Esophagus squamous epithelium (tissue), 4 donors: ENCODE measurements at regions not wholly inside any gene's neighbourhood (a gene's known extent, or its start where the extent isn't known, plus 50 kb on each side); places are given as distances from the start of the nearest gene placed in this dataset.

Experiments used
- POLR2A ChIP-seq, 4 donors: fragments of 450-650 bp; IDR thresholded peaks; one replicate each; pipeline ENCODE4 v1.6.1; 2017; ENCODE audit warnings: antibody characterized with exemption in 4 of 4, mild to moderate bottlenecking in 4 of 4, moderate library complexity in 3 of 4
- TF ChIP-seq, protein P1 (sequence below), 6 experiments: fragments of 450-650 bp in 4 of 6; fragments of 200-600 bp in 2 of 6; sonication (generic) in 2 of 6; IDR thresholded peaks; one replicate each; pipeline ENCODE4 v1.5.1; 2016 to 2019; ENCODE audit warnings: antibody characterized with exemption in 6 of 6, mild to moderate bottlenecking in 4 of 6, moderate library complexity in 4 of 6

DNA sequence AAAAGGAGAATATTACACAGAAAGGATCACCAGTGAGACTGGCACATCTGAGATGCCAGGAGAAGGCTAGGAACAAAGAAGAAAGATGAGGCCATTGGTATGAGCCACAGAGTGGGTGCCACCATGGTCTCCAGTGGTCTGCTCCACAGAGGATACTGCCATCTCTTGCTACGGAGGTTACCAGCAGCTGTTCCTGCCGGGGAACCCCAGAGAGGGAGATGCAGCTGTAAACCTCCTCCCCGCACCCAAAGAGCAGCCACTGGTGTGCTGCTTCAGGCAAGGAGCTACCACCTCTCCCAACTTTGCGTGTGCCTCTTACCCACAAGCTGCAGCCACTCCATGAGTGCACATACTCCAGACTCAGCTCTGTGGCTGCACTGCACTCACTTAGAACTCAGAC lies 201.5 kb upstream of the RTL1 start:
- no peak for TF ChIP-seq POLR2A (IDR thresholded peaks at IDR 0.05)
- TF ChIP-seq, protein P1, sequence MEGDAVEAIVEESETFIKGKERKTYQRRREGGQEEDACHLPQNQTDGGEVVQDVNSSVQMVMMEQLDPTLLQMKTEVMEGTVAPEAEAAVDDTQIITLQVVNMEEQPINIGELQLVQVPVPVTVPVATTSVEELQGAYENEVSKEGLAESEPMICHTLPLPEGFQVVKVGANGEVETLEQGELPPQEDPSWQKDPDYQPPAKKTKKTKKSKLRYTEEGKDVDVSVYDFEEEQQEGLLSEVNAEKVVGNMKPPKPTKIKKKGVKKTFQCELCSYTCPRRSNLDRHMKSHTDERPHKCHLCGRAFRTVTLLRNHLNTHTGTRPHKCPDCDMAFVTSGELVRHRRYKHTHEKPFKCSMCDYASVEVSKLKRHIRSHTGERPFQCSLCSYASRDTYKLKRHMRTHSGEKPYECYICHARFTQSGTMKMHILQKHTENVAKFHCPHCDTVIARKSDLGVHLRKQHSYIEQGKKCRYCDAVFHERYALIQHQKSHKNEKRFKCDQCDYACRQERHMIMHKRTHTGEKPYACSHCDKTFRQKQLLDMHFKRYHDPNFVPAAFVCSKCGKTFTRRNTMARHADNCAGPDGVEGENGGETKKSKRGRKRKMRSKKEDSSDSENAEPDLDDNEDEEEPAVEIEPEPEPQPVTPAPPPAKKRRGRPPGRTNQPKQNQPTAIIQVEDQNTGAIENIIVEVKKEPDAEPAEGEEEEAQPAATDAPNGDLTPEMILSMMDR (IDR thresholded peaks at IDR 0.05), result no peak
